ENCODE measurements at regions not wholly inside any gene's neighbourhood (a gene's known extent, or its start where the extent isn't known, plus 50 kb on each side); places are given as distances from the start of the nearest gene placed in this dataset.

- no peaks in the 10 kb centered on the region for H3K36me3 ChIP-seq
- H3K4me3 ChIP-seq (replicated peaks in 1 of 3), result no peak overlapping the region
- H3K27ac ChIP-seq, result no peak overlapping the region
- no peak for DNase-seq
- no peak for TF ChIP-seq POLR2A (IDR thresholded peaks at IDR 0.05)
- TF ChIP-seq CTCF (IDR thresholded peaks at IDR 0.05), result no peak
- intact Hi-C loops (cut with DNase I), result no loop called here
- no peaks in the 10 kb centered on the region for H3K4me1 ChIP-seq
- 82 to 92% methylated on average over 4 of the region's 4 CpGs for WGBS, 2 donors
- H3K9me3 ChIP-seq, result no peaks in the 10 kb centered on the region
- H3K27me3 ChIP-seq, result no peaks in the 10 kb centered on the region
Measured at GRCh38 chr18:74005320-74006109, 142.1 kb downstream of the FBXO15 start.

GRCh38 chr18:73992242-73993022 is 155.2 kb downstream of the FBXO15 start:
- TF ChIP-seq POLR2A (IDR thresholded peaks at IDR 0.05) (no peak), CTCF (IDR thresholded peaks at IDR 0.05) (no peak)
- Histone ChIP-seq H3K4me1 (no peaks in the 10 kb centered on the region), H3K36me3 (no peaks in the 10 kb centered on the region), H3K27ac (no peak overlapping the region), H3K4me3 (replicated peaks in 1 of 3) (no peak overlapping the region), H3K9me3 (no peaks in the 10 kb centered on the region), H3K27me3 (no peaks in the 10 kb centered on the region)
- no peak for DNase-seq
- intact Hi-C loops (cut with DNase I), result no loop called here
- 79 to 85% methylated on average over 5 of the region's 5 CpGs for WGBS, 2 donors

GRCh38 chr18:73991570-73991969 is 156.1 kb downstream of the FBXO15 start:
- Histone ChIP-seq H3K9me3 (no peaks in the 10 kb centered on the region), H3K36me3 (no peaks in the 10 kb centered on the region), H3K27me3 (no peaks in the 10 kb centered on the region), H3K4me1 (no peaks in the 10 kb centered on the region), H3K4me3 (replicated peaks in 1 of 3) (no peak overlapping the region), H3K27ac (no peak overlapping the region)
- 59 to 63% methylated on average over 2 of the region's 2 CpGs for WGBS, 2 donors
- intact Hi-C loops (cut with DNase I), result no loop called here
- DNase-seq, result no peak
- TF ChIP-seq POLR2A (IDR thresholded peaks at IDR 0.05) (no peak), CTCF (IDR thresholded peaks at IDR 0.05) (no peak)

GRCh38 chr18:73990258-73990657 is 157.4 kb downstream of the FBXO15 start:
- Histone ChIP-seq H3K4me1 (no peaks in the 10 kb centered on the region), H3K27me3 (no peaks in the 10 kb centered on the region), H3K4me3 (replicated peaks in 1 of 3) (no peak overlapping the region), H3K36me3 (no peaks in the 10 kb centered on the region), H3K27ac (no peak overlapping the region), H3K9me3 (no peaks in the 10 kb centered on the region)
- WGBS, 2 donors, result 88 to 91% methylated on average over 6 of the region's 6 CpGs
- no peak for TF ChIP-seq POLR2A (IDR thresholded peaks at IDR 0.05)
- no peak for TF ChIP-seq CTCF (IDR thresholded peaks at IDR 0.05)
- no peak for DNase-seq
- intact Hi-C loops (cut with DNase I), result no loop called here

Data from thyroid gland (tissue), 4 donors.